GM21619 (cell line): ENCODE measurements at regions not wholly inside any gene's neighbourhood (a gene's known extent, or its start where the extent isn't known, plus 50 kb on each side); places are given as distances from the start of the nearest gene placed in this dataset.

ENCODE experiments used
- ATAC-seq: cut with Tn5 transposase; IDR thresholded peaks from one replicate; pipeline ENCODE4 v1.9.1; 2021; ENCODE audit not compliant: unreplicated experiment

- ATAC-seq, result no peak
Measured at GRCh38 chr6:141261016-141261671, 871.6 kb upstream of the GJE1 start.

- ATAC-seq, result no peak
Measured at GRCh38 chr6:141260627-141261015, 872.1 kb upstream of the GJE1 start.

DNA sequence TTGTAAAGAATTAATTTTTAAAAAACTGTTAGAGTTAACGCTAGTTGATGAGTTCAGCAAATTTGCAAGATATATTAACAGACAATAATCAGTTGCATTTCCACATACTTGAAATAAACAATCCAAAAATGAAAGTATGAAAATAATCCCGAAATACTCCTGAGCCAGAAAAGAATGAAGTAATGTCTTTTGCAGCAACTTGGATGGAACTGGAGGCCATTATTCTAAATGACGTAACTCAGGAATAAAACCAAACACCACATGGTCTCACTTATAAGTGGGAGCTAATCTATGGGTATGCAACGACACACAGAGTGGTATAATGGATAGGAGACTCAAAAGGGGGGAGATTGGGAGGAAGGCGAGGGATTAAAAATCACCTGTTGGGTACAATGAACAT lies 872.9 kb upstream of the GJE1 start:
- ATAC-seq, result no peak

DNA sequence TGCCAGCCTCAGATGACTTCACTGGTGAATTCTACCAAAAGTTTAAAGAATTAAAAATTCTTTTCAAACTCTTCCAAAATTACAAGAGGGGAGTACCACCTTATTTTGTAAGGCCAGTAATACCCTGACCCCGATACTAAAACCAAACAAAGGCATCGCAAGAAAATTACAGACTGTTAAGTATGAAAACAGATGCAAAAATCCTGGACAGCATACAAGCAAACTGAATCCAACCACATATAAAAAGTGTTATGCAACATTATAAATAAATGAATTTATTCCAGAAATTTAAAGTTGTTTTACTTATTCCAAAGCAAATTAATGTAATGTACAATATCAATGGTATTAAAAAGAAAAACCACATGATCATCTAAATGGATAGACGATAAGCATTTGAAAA lies 873.6 kb upstream of the GJE1 start:
- ATAC-seq, result no peak

DNA sequence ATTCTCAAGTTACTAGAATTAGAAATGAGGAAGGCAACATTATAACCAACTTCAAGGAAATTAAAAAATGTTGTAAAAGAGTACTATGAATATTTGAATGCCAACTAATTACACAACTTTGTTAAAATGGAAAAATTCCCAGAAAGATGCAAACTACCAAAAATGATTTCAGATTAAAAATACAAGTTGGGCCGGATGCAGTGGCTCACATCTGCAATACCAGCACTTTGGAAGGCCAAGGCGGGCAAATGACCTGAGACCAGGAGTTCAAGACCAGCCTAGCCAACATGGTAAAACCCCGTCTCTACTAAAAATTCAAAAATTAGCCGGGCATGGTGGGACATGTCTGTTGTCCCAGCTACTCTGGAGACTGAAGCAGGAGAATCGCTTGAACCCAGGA lies 874.2 kb upstream of the GJE1 start:
- no peak for ATAC-seq

GRCh38 chr6:141254336-141254735 lies 878.4 kb upstream of the GJE1 start:
- no peak for ATAC-seq

DNA sequence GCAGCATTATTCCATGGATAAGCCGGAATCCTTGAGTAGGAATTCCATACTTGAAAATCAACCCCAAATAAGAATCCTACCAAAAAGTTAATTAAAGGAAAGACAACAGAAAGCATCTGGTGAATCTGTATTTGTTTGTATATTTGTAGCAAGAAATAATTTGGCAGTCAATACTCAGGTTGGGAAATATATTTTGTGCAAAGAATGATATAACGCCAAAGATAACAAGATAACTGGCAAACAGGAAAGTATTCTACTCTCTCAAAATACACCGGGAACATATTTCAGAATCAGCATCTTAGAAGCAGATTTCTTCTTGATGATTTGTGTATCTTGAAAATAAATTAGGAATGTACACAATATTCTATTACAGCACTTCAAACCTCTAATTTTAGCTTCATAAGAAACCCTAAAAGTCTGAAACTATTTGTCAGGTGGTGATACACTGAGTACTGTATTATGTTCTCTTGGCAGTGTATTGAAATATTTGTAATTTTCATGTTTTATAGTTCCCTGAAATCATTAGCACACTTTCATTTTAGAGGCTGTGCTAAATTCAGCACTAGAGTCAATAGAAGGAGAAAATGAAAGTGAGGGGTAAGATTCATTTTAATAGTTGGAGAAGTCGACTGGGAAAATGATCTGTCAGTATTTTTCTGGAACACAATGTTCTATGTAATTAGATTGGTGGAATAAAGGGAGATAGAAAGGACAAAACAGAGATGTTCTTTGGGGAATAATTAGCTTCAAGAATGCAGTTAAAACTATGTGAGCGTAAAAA lies 879.7 kb upstream of the GJE1 start:
- ATAC-seq, result no peak

DNA sequence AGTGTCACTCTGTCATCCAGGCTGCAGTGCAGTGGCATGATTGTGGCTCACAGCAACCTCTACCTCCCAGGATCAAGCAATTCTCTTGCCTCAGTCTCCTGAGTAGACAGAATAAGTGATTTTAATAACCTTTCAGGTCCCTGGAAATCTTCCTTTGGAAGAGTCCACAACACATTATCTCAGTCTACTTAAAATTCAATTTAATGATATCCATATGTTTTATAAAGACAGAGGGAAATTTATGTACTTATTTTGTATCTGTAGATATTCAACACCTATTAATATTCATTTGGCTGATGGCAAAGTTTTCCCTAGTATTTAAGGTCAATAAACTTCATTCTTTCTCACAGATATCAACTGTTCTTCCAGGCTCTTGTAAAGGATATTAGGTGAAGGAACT lies 881.4 kb upstream of the GJE1 start:
- no peak for ATAC-seq

GRCh38 chr6:141248021-141248799 lies 884.5 kb upstream of the GJE1 start:
- no peak for ATAC-seq

- no peak for ATAC-seq
Measured at GRCh38 chr6:141244366-141244765, 888.4 kb upstream of the GJE1 start.

DNA sequence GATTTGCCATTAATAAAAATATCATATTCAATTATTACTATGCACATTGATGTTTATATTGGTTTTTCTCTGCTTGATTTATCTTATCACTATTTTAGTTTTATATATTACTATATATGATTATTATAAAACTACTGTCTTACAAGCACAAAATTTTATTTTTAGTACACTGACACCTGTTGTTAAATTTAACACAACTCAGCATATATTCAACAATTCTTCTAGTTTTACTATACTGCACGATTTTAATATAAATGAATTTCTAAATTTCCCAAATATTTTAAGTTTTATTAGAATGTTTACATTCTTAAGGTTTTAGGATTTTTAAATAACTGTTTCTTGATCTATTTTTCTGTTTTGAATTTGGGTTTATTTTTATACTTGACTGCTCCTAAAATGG lies 889.8 kb upstream of the GJE1 start:
- no peak for ATAC-seq

- no peak for ATAC-seq
Measured at GRCh38 chr6:141229296-141229695, 903.4 kb upstream of the GJE1 start.

- ATAC-seq, result no peak
Measured at GRCh38 chr6:141218583-141218982, 914.1 kb upstream of the GJE1 start.

GRCh38 chr6:141216726-141217125 lies 916.0 kb upstream of the GJE1 start:
- ATAC-seq, result no peak

- ATAC-seq, result no peak
Measured at GRCh38 chr6:141212296-141212695, 920.4 kb upstream of the GJE1 start.

DNA sequence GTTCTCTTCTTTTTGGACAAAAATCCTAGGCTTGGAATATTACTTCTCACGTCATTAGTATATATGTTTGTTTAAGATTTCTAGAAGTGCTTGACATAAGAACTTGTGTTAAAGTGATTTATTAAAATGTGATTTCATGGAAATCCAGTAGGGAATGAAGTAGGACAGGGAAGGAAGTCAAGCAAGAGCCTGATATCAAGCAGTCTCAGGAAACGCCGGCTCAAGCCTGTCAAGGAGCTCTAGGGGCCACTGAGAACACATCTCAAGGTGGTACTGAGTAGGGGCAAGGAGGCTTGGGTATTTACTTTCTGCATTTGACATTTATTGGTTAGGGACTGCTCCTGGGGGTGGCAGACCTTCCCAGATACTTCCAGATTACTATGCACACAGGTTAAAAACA lies 920.9 kb upstream of the GJE1 start:
- ATAC-seq, result no peak

- ATAC-seq, result no peak
Measured at GRCh38 chr6:141210901-141211300, 921.8 kb upstream of the GJE1 start.

GRCh38 chr6:141209890-141210289 lies 922.8 kb upstream of the GJE1 start:
- no peak for ATAC-seq

- no peak for ATAC-seq
Measured at GRCh38 chr6:141208101-141208500, 924.6 kb upstream of the GJE1 start.

DNA sequence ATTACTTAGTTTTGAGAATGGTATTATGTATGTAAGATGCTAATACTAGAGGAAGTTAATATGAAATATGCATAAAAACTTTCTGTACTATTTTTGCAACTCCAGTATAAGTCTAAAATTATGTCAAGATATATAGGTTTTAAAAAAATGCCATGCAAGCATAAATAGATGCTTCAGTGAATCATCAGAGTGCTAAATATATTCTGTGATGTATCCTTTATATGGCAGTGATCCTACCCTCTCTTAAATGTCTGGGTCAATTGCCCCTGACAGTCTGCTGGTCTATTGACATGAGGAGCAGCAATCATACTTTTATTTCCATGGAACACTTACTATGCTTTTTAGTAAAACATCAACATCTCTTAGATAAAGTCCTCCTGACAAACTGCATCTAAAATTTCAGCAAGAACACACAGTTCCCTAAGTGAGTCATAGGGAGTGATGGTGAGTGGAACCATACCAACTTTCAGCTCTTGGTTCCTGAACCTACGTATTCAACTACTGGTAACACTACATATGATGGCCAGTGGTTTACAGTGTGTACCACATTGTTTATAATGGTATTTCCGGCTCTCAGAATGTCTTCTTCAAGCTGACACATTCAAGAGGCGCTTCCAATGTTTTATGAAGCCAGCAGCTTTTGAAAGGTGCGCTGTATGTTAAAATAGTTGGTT lies 928.7 kb upstream of the GJE1 start:
- no peak for ATAC-seq

DNA sequence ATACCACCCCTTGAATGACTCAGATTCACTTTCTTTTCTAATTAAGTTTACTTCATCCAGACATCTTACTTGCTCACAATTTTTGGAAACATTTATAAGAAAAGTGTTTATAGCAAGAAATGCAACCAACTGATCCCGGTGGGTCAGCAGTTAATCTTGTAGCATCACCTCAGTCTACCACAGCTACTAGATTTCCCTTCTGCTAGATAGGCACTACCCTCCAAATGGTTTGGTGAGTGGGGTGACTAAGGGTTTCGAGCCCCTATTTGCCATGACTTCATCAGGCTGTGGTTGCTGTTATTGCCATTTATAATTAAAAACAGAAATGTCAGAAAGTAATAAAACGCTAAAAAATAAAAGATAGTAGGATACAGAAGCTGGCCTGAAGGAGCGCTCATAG lies 930.1 kb upstream of the GJE1 start:
- no peak for ATAC-seq
